HCT116 (cell line): ENCODE measurements at regions not wholly inside any gene's neighbourhood (a gene's known extent, or its start where the extent isn't known, plus 50 kb on each side); places are given as distances from the start of the nearest gene placed in this dataset.

Experiments
- CTCF ChIP-seq, 3 experiments: fragments of 200-600 bp in 1 of 3; sonication (generic) in 1 of 3; IDR thresholded peaks in 2 of 3; conservative IDR thresholded peaks in 1 of 3; 2 replicates each; pipeline ENCODE4 v1.5.1; 2012 to 2017; ENCODE audit warnings: low read depth in 2 of 3, low read length in 2 of 3, antibody characterized with exemption in 1 of 3, borderline replicate concordance in 1 of 3, control low read depth in 1 of 3, mild to moderate bottlenecking in 1 of 3, mixed read lengths in 1 of 3, mixed run types in 1 of 3, moderate library complexity in 1 of 3; ENCODE audit not compliant: insufficient read depth in 1 of 3
- EGR1 ChIP-seq: IDR thresholded peaks from 2 replicates; pipeline ENCODE4 v1.6.1; 2012; ENCODE audit warnings: low read depth
- EZH2 ChIP-seq: fragments of 200-600 bp; sonication (generic); IDR thresholded peaks from 2 replicates; pipeline ENCODE4 v1.6.1; 2017; ENCODE audit warnings: antibody characterized with exemption, mixed run types
- EZH2phosphoT487 ChIP-seq: fragments of 200-600 bp; IDR thresholded peaks from 2 replicates; pipeline ENCODE4 v1.6.1; 2018; ENCODE audit warnings: antibody characterized with exemption, borderline replicate concordance
- MAX ChIP-seq: IDR thresholded peaks from 2 replicates; pipeline ENCODE4 v1.6.1; 2012
- POLR2A ChIP-seq: IDR thresholded peaks from 2 replicates; pipeline ENCODE4 v1.7.0; 2011; ENCODE audit warnings: borderline replicate concordance; ENCODE audit not compliant: insufficient read depth, insufficient read length; ENCODE audit errors: extremely low read depth
- POLR2AphosphoS5 ChIP-seq: IDR thresholded peaks from 2 replicates; pipeline ENCODE4 v1.6.1; 2011; ENCODE audit warnings: mild to moderate bottlenecking, low read depth, low read length, moderate library complexity
- RAD21 ChIP-seq: IDR thresholded peaks from 2 replicates; pipeline ENCODE4 v1.6.1; 2012; ENCODE audit warnings: low read depth, mild to moderate bottlenecking
- REST ChIP-seq: IDR thresholded peaks from 2 replicates; pipeline ENCODE4 v1.6.1; 2012; ENCODE audit warnings: low read depth
- TCF7L2 ChIP-seq: IDR thresholded peaks from 2 replicates; pipeline ENCODE4 v1.7.0; 2011; ENCODE audit warnings: borderline replicate concordance, inconsistent platforms; ENCODE audit not compliant: insufficient read depth, insufficient read length; ENCODE audit errors: extremely low read depth

- TF ChIP-seq POLR2AphosphoS5, result no peak
- no peak for TF ChIP-seq EZH2
- TF ChIP-seq POLR2A, result no peak
- TF ChIP-seq EZH2phosphoT487, result no peak
- TF ChIP-seq RAD21, result no peak
- no peak for TF ChIP-seq EGR1
- no peak for TF ChIP-seq MAX
- TF ChIP-seq CTCF (IDR thresholded peaks at IDR 0.05 in 2 of 3, conservative IDR thresholded peaks at IDR 0.05 in 1 of 3; ENCODE audit: borderline replicate concordance in 1 of 3, insufficient read depth in 1 of 3, low read depth in 2 of 3, low read length in 2 of 3), result no peak
- no peak for TF ChIP-seq TCF7L2
- no peak for TF ChIP-seq REST
Measured at GRCh38 chr1:72369069-72369757, 86.9 kb upstream of the NEGR1 start.
